D341Med (cell line): ENCODE measurements at regions not wholly inside any gene's neighbourhood (a gene's known extent, or its start where the extent isn't known, plus 50 kb on each side); places are given as distances from the start of the nearest gene placed in this dataset.
"Not testable (repeated sequence)": the region's sequence is repeated elsewhere in the genome, so short reads cannot be mapped to it uniquely, and the experiment has no call there.

ENCODE experiments used
- DNase-seq: peaks from one replicate; pipeline ENCODE4 v3.0.0; 2012; ENCODE audit warnings: low spot score

GRCh38 chr1:99537886-99538617, 107.9 kb upstream of the PALMD start:
- no peak for DNase-seq

GRCh38 chr1:99538618-99538956, 107.3 kb upstream of the PALMD start:
- no peak for DNase-seq

GRCh38 chr1:99539131-99539530, 106.8 kb upstream of the PALMD start:
- no peak for DNase-seq

GRCh38 chr1:99540744-99541143, 105.2 kb upstream of the PALMD start:
- DNase-seq = no peak

- no peak for DNase-seq
Observed at GRCh38 chr1:99544328-99544727, 101.6 kb upstream of the PALMD start.

GRCh38 chr1:99546432-99547416, 99.2 kb upstream of the PALMD start:
- DNase-seq = no peak

- peak; percentile 42 for DNase-seq
Observed at GRCh38 chr1:99548943-99549605, 96.8 kb upstream of the PALMD start.

GRCh38 chr1:99550198-99550597, 95.7 kb upstream of the PALMD start:
- peak; percentile 44 for DNase-seq

GRCh38 chr1:99551812-99552614, 93.9 kb upstream of the PALMD start:
- no peak for DNase-seq

- DNase-seq = no peak
Observed at GRCh38 chr1:99553301-99553700, 92.6 kb upstream of the PALMD start.

- DNase-seq = not testable (repeated sequence)
Observed at GRCh38 chr1:99553819-99554218, 92.1 kb upstream of the PALMD start.

- DNase-seq = no peak
Observed at GRCh38 chr1:99554727-99555126, 91.2 kb upstream of the PALMD start.

- DNase-seq = no peak
Observed at GRCh38 chr1:99557546-99558202, 88.2 kb upstream of the PALMD start.

GRCh38 chr1:99559166-99559565, 86.7 kb upstream of the PALMD start:
- DNase-seq = no peak

- DNase-seq = no peak
Observed at GRCh38 chr1:99560207-99561040, 85.5 kb upstream of the PALMD start.

GRCh38 chr1:99561952-99562351, 84.0 kb upstream of the PALMD start:
- DNase-seq = no peak

- no peak for DNase-seq
Observed at GRCh38 chr1:99565606-99566289, 80.2 kb upstream of the PALMD start.

- no peak for DNase-seq
Observed at GRCh38 chr1:99566290-99567021, 79.5 kb upstream of the PALMD start.

GRCh38 chr1:99570486-99571089, 75.3 kb upstream of the PALMD start:
- no peak for DNase-seq
